Transverse colon (tissue), 4 donors: ENCODE measurements at regions not wholly inside any gene's neighbourhood (a gene's known extent, or its start where the extent isn't known, plus 50 kb on each side); places are given as distances from the start of the nearest gene placed in this dataset.
A peak's percentile ranks its signal among the peaks of the same experiment; 100 is the strongest.

ENCODE experiments used
- DNase-seq: peaks from one replicate; pipeline ENCODE4 v3.0.0-alpha.2; 2019
- H3K27ac ChIP-seq, 4 donors: fragments of 200-600 bp; sonication (generic); 2 replicates each; pipeline ENCODE4 v1.5.1; 2016 to 2018; ENCODE audit warnings: inconsistent platforms in 4 of 4
- H3K27me3 ChIP-seq: fragments of 200-600 bp; sonication (generic); 2 replicates; pipeline ENCODE4 v1.5.1; 2017; ENCODE audit warnings: inconsistent platforms
- H3K36me3 ChIP-seq, 4 donors: fragments of 200-600 bp; sonication (generic); 2 replicates each; pipeline ENCODE4 v1.5.1; 2017 to 2019; ENCODE audit warnings: inconsistent platforms in 4 of 4
- H3K4me1 ChIP-seq, 4 donors: fragments of 200-600 bp; sonication (generic); 2 replicates each; pipeline ENCODE4 v1.5.1; 2017 to 2020; ENCODE audit warnings: inconsistent platforms in 4 of 4
- H3K4me3 ChIP-seq, 4 donors: fragments of 200-600 bp; sonication (generic); 1 replicate in 1 of 4; 2 replicates in 3 of 4; pipeline versions ENCODE4 v1.5.1 to v1.6.1; 2017 to 2019; ENCODE audit warnings: inconsistent platforms in 4 of 4
- H3K9me3 ChIP-seq, 2 donors: fragments of 200-600 bp; sonication (generic); 2 replicates each; pipeline ENCODE4 v1.5.1; 2017 to 2019; ENCODE audit warnings: inconsistent platforms in 2 of 2
- CTCF ChIP-seq, 5 experiments: fragments of 200-600 bp in 3 of 5; fragments of 450-650 bp in 2 of 5; sonication (generic) in 3 of 5; IDR thresholded peaks; 1 replicate in 2 of 5; 2 replicates in 3 of 5; pipeline ENCODE4 v1.5.1; 2016 to 2017; ENCODE audit warnings: antibody characterized with exemption in 5 of 5, inconsistent platforms in 3 of 5, mild to moderate bottlenecking in 2 of 5, moderate library complexity in 1 of 5
- EP300 ChIP-seq: sonication (generic); formaldehyde crosslinking; IDR thresholded peaks from one replicate; pipeline ENCODE4 v1.6.1; 2017; ENCODE audit warnings: antibody characterized with exemption, low read depth
- POLR2A ChIP-seq: fragments of 450-650 bp; IDR thresholded peaks from one replicate; pipeline ENCODE4 v1.6.1; 2016; ENCODE audit warnings: antibody characterized with exemption, mild to moderate bottlenecking, moderate library complexity
- POLR2AphosphoS5 ChIP-seq, 3 donors: sonication (generic); formaldehyde crosslinking; IDR thresholded peaks; one replicate each; pipeline ENCODE4 v1.6.1; 2016; ENCODE audit warnings: antibody characterized with exemption in 3 of 3
- WGBS, 2 donors: methylation state at CpG; one replicate each; pipeline ENCODE4 v1.1.5; 2018; ENCODE audit warnings: low coverage in 1 of 2; 5-methylcytosine and 5-hydroxymethylcytosine counted together
- in situ Hi-C, 4 donors: fragments of 200-750 bp; cut with MboI; loops; one replicate each; pipeline versions ENCODE4 v1.15.0 to v1.15.1; 2017; ENCODE audit warnings: low sequenced_read_pairs in 3 of 4, low pct_ligation_motif_present in 1 of 4, low pct_unique_long_range_greater_than_20kb in 1 of 4
- intact Hi-C: fragments of 100-400 bp; cut with DNase I; formaldehyde crosslinking; loops from one replicate; pipeline ENCODE4 v1.15.1; 2023; ENCODE audit warnings: low total_unique reads

- TF ChIP-seq CTCF (IDR thresholded peaks at IDR 0.05), result no peak
- TF ChIP-seq POLR2AphosphoS5 (IDR thresholded peaks at IDR 0.05), result no peak
- TF ChIP-seq EP300, result no peak
- TF ChIP-seq POLR2A, result no peak
- no peaks in the 10 kb centered on the region for H3K36me3 ChIP-seq
- no peaks in the 10 kb centered on the region for H3K9me3 ChIP-seq
- intact Hi-C loops (no loop called here), in situ Hi-C loops (no loop called here)
- peaks cover 4 to 55% (median 15%) of the 10 kb centered on the region in 4 donors for H3K4me1 ChIP-seq
- 84 to 90% methylated on average over 4 to 5 of the region's 5 CpGs for WGBS, 2 donors
- H3K4me3 ChIP-seq, result no peak overlapping the region
- H3K27ac ChIP-seq, result peak overlapping the region in 2 of 4 donors; percentile 9 to 12
- no peak for DNase-seq
- H3K27me3 ChIP-seq, result no peaks in the 10 kb centered on the region
These were observed 75.9 kb upstream of the DOCK9 start for GRCh38 chr13:99053636-99054233.

- Histone ChIP-seq H3K27ac (peak overlapping the region; percentile 22 to 74 (median 50)), H3K4me1 (peaks cover 4 to 55% (median 15%) of the 10 kb centered on the region in 4 donors), H3K27me3 (no peaks in the 10 kb centered on the region), H3K4me3 (no peak overlapping the region), H3K9me3 (no peaks in the 10 kb centered on the region), H3K36me3 (no peaks in the 10 kb centered on the region)
- no peak for DNase-seq
- intact Hi-C loops (no loop called here), in situ Hi-C loops (no loop called here)
- 69% methylated on average over 10 of the region's 10 CpGs; no CpG with 5 or more reads in 1 of the 2 donors for WGBS, 2 donors
- TF ChIP-seq CTCF (IDR thresholded peaks at IDR 0.05) (no peak), EP300 (no peak), POLR2A (no peak), POLR2AphosphoS5 (IDR thresholded peaks at IDR 0.05) (no peak)
These were observed 77.4 kb upstream of the DOCK9 start for GRCh38 chr13:99055281-99055680.

- H3K27ac ChIP-seq, result peak overlapping the region; percentile 22 to 74 (median 50)
- H3K4me1 ChIP-seq, result peaks cover 4 to 55% (median 15%) of the 10 kb centered on the region in 4 donors
- H3K4me3 ChIP-seq, result no peak overlapping the region
These were observed 77.9 kb upstream of the DOCK9 start for GRCh38 chr13:99055735-99056134.

More at GRCh38 chr13:99055735-99056134, 77.9 kb upstream of the DOCK9 start:
- WGBS, 2 donors, result 90% methylated on average over 1 of the region's 1 CpG; no CpG with 5 or more reads in 1 of the 2 donors
- no peaks in the 10 kb centered on the region for H3K36me3 ChIP-seq
- no peaks in the 10 kb centered on the region for H3K9me3 ChIP-seq
- no peaks in the 10 kb centered on the region for H3K27me3 ChIP-seq
- in situ Hi-C loops (no loop called here), intact Hi-C loops (no loop called here)
- TF ChIP-seq EP300 (no peak), POLR2A (no peak), POLR2AphosphoS5 (IDR thresholded peaks at IDR 0.05) (no peak), CTCF (IDR thresholded peaks at IDR 0.05) (no peak)
- no peak for DNase-seq
